ENCODE measurements at regions not wholly inside any gene's neighbourhood (a gene's known extent, or its start where the extent isn't known, plus 50 kb on each side); places are given as distances from the start of the nearest gene placed in this dataset.

DNA sequence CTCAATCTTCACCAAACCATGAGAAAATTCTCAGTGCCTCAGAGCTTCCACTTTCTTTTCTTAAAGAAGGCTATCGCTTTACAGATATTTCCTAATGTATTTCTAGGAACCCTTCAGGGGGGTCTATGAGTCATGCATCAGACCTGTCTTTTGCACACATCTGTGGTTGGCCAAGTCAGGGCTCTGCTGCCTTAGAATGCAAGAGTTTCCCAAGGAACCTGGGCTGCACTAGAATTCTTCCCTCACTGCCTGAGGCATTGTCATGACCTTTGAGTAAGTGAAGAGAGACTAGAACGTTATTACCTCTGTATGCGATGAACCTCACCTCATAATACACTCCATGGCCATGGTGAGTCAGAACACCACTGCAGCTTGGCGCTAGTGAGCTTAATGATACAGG, 365.0 kb upstream of the ID4 start:
- peaks cover 0 to 8% of the 10 kb centered on the region in 2 donors for H3K9me3 ChIP-seq (ENCODE audit: control insufficient read depth in 2 of 2, insufficient read depth in 1 of 2, low read length in 1 of 2)
- no peak overlapping the region for H3K27ac ChIP-seq (ENCODE audit: low read depth in 1 of 2, low read length in 1 of 2)
- 91% methylated on average over 4 of the region's 4 CpGs for WGBS

GRCh38 chr6:19472850-19473249, 364.3 kb upstream of the ID4 start:
- no peak for DNase-seq (ENCODE audit: low read depth in 6 of 9, low spot score in 9 of 9)
- Histone ChIP-seq H3K9me3 (ENCODE audit: control insufficient read depth in 2 of 2, insufficient read depth in 1 of 2, low read length in 1 of 2) (peaks cover 0 to 8% of the 10 kb centered on the region in 2 donors), H3K36me3 (ENCODE audit: control insufficient read depth in 2 of 2, insufficient read depth in 2 of 2, low read length in 1 of 2) (no peaks in the 10 kb centered on the region), H3K27me3 (ENCODE audit: control insufficient read depth in 2 of 2, insufficient read depth in 1 of 2, low read length in 1 of 2) (no peaks in the 10 kb centered on the region), H3K4me1 (ENCODE audit: control insufficient read depth in 2 of 2, insufficient read depth in 2 of 2, low read length in 2 of 2) (no peaks in the 10 kb centered on the region), H3K4me3 (ENCODE audit: low read length in 2 of 2) (no peak overlapping the region), H3K27ac (ENCODE audit: low read depth in 1 of 2, low read length in 1 of 2) (no peak overlapping the region)
- 59% methylated on average over 4 of the region's 4 CpGs for whole genome bisulfite sequencing

More for the DNA sequence above, 365.0 kb upstream of the ID4 start:
- Histone ChIP-seq H3K4me3 (ENCODE audit: low read length in 2 of 2) (no peak overlapping the region), H3K4me1 (ENCODE audit: control insufficient read depth in 2 of 2, insufficient read depth in 2 of 2, low read length in 2 of 2) (no peaks in the 10 kb centered on the region), H3K27me3 (ENCODE audit: control insufficient read depth in 2 of 2, insufficient read depth in 1 of 2, low read length in 1 of 2) (no peaks in the 10 kb centered on the region), H3K36me3 (ENCODE audit: control insufficient read depth in 2 of 2, insufficient read depth in 2 of 2, low read length in 1 of 2) (no peaks in the 10 kb centered on the region)
- no peak for DNase-seq (ENCODE audit: low read depth in 6 of 9, low spot score in 9 of 9)

DNA sequence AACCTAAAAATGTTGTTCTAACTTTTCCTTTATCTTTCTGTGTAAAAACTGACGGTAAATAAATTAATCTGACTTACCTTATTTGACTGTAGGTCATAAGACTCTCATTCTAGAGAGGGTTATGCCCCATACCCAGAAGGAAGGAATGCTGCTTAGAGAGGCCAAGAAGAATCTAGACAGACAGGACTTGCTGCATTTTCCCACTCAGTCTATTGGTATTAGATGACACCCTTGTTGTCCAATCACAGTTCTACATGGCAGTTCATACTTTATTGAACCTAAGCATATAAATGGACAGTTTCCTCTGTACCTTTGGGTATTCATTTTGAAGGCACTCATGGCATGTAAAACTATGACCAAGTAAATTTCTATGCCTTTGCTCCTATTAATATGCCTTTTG, 359.6 kb upstream of the ID4 start:
- 100% methylated on average over 1 of the region's 1 CpG for WGBS
- no peaks in the 10 kb centered on the region for H3K27me3 ChIP-seq (ENCODE audit: control insufficient read depth in 2 of 2, insufficient read depth in 1 of 2, low read length in 1 of 2)
- peaks cover 0 to 8% of the 10 kb centered on the region in 2 donors for H3K9me3 ChIP-seq (ENCODE audit: control insufficient read depth in 2 of 2, insufficient read depth in 1 of 2, low read length in 1 of 2)
- no peaks in the 10 kb centered on the region for H3K36me3 ChIP-seq (ENCODE audit: control insufficient read depth in 2 of 2, insufficient read depth in 2 of 2, low read length in 1 of 2)
- no peak overlapping the region for H3K4me3 ChIP-seq (ENCODE audit: low read length in 2 of 2)
- no peak for DNase-seq (ENCODE audit: low read depth in 6 of 9, low spot score in 9 of 9)
- no peak overlapping the region for H3K27ac ChIP-seq (ENCODE audit: low read depth in 1 of 2, low read length in 1 of 2)
- H3K4me1 ChIP-seq (ENCODE audit: control insufficient read depth in 2 of 2, insufficient read depth in 2 of 2, low read length in 2 of 2), result no peaks in the 10 kb centered on the region

DNA sequence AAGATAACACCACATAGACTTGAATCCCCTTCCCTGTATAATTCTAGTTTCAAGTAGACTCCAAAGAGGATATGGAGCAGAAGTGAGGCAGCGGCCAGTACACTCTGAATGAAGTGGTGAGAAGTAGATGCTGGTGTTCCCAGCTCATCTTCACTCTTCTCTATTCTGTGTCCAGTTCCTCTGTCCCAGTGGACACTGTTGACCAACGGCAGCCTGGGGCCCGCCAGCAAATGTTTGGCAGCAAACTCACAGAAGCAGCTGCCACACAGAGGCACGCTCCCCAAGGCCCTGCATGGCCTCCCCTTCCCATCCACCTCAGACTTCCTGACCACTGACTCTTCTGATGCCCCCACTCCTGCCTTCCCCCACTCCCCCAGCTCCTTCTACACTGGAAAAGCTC, 358.9 kb upstream of the ID4 start:
- H3K4me3 ChIP-seq (ENCODE audit: low read length in 2 of 2), result no peak overlapping the region
- peaks cover 0 to 8% of the 10 kb centered on the region in 2 donors for H3K9me3 ChIP-seq (ENCODE audit: control insufficient read depth in 2 of 2, insufficient read depth in 1 of 2, low read length in 1 of 2)
- H3K4me1 ChIP-seq (ENCODE audit: control insufficient read depth in 2 of 2, insufficient read depth in 2 of 2, low read length in 2 of 2), result no peaks in the 10 kb centered on the region
- H3K27me3 ChIP-seq (ENCODE audit: control insufficient read depth in 2 of 2, insufficient read depth in 1 of 2, low read length in 1 of 2), result no peaks in the 10 kb centered on the region
- 64% methylated on average over 4 of the region's 4 CpGs for WGBS
- no peaks in the 10 kb centered on the region for H3K36me3 ChIP-seq (ENCODE audit: control insufficient read depth in 2 of 2, insufficient read depth in 2 of 2, low read length in 1 of 2)
- DNase-seq (ENCODE audit: low read depth in 6 of 9, low spot score in 9 of 9), result no peak
- no peak overlapping the region for H3K27ac ChIP-seq (ENCODE audit: low read depth in 1 of 2, low read length in 1 of 2)

DNA sequence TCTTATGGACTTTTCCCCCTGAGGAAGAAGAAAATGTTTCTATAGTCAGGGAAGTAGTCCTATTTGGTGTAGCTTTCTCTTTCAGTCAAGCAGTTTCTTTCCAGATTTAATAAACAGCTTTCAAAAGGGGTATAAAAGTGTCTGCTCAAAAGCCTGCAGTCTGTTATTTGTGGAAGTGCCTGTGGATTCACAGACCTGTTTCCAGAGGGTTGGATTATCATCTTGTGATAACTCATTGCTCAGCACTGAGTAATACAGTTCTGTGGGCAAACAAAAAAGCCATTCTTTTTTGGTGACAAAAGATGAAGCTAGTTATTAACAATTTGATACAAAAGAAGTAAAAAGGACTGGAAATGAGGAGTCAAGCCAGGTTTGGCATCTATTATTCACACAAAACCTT, 358.2 kb upstream of the ID4 start:
- Histone ChIP-seq H3K9me3 (ENCODE audit: control insufficient read depth in 2 of 2, insufficient read depth in 1 of 2, low read length in 1 of 2) (peaks cover 0 to 8% of the 10 kb centered on the region in 2 donors), H3K27me3 (ENCODE audit: control insufficient read depth in 2 of 2, insufficient read depth in 1 of 2, low read length in 1 of 2) (no peaks in the 10 kb centered on the region), H3K27ac (ENCODE audit: low read depth in 1 of 2, low read length in 1 of 2) (no peak overlapping the region), H3K4me1 (ENCODE audit: control insufficient read depth in 2 of 2, insufficient read depth in 2 of 2, low read length in 2 of 2) (no peaks in the 10 kb centered on the region), H3K4me3 (ENCODE audit: low read length in 2 of 2) (no peak overlapping the region), H3K36me3 (ENCODE audit: control insufficient read depth in 2 of 2, insufficient read depth in 2 of 2, low read length in 1 of 2) (no peaks in the 10 kb centered on the region)
- no peak for DNase-seq (ENCODE audit: low read depth in 6 of 9, low spot score in 9 of 9)

DNA sequence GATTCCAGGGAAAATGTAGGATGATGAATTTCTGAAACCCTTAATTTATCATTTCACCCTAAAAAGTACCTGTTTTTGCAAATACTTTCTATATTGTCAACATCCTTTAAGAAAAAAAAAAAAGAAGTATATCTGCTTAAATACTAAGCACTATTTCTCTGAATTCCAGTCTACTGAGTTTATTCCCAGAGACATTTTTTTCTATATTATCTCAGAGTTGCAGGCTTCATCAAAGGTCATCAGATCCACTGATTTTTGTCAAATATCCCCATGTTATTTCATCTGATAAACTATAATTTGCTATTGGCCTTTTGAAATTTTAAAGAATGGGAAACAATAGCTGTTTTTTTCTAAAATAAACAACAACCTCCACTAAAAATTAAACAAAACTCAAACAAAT, 357.6 kb upstream of the ID4 start:
- no peak for DNase-seq (ENCODE audit: low read depth in 6 of 9, low spot score in 9 of 9)
- no peaks in the 10 kb centered on the region for H3K36me3 ChIP-seq (ENCODE audit: control insufficient read depth in 2 of 2, insufficient read depth in 2 of 2, low read length in 1 of 2)
- no peak overlapping the region for H3K27ac ChIP-seq (ENCODE audit: low read depth in 1 of 2, low read length in 1 of 2)
- no peaks in the 10 kb centered on the region for H3K4me1 ChIP-seq (ENCODE audit: control insufficient read depth in 2 of 2, insufficient read depth in 2 of 2, low read length in 2 of 2)
- no peaks in the 10 kb centered on the region for H3K27me3 ChIP-seq (ENCODE audit: control insufficient read depth in 2 of 2, insufficient read depth in 1 of 2, low read length in 1 of 2)
- H3K4me3 ChIP-seq (ENCODE audit: low read length in 2 of 2), result no peak overlapping the region
- peaks cover 0 to 8% of the 10 kb centered on the region in 2 donors for H3K9me3 ChIP-seq (ENCODE audit: control insufficient read depth in 2 of 2, insufficient read depth in 1 of 2, low read length in 1 of 2)

DNA sequence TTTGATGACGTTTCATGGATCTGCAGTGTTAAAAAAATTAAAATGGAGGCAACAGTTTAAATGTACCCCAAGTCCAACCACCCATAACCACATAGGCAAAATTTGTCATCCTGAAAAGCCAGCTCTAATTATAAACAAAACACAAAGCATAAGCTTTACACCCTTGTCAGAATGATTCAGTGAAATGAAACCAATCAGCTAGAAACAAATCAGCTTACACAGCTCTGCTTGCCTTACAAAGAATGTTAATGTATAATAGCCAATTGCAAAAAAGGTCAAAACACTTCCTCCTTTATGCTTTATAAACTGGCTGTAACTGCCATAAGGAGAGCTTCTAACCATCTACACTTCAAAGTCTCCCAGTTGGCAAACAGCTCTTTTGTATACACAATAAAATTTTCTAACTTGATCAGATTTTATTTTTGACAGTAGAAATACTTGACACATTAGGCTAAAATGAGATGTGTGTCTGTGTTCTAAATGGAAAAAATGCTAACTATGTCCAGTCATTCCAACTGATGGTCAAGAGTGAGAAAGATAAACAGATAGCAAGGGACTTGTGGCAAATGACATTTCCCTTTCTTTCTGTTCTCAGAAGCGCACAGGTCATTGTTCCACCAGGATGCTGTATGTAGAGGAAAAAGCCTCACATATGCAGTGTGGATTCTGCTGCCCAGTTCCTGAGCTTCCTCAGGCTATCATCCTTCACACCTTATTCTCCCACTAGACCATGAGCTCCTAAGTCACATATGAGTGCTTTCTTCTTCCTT, 344.3 kb upstream of the ID4 start:
- H3K27ac ChIP-seq (ENCODE audit: low read depth in 1 of 2, low read length in 1 of 2), result no peak overlapping the region
- no peaks in the 10 kb centered on the region for H3K27me3 ChIP-seq (ENCODE audit: control insufficient read depth in 2 of 2, insufficient read depth in 1 of 2, low read length in 1 of 2)
- WGBS, result 79% methylated on average over 2 of the region's 2 CpGs
- H3K36me3 ChIP-seq (ENCODE audit: control insufficient read depth in 2 of 2, insufficient read depth in 2 of 2, low read length in 1 of 2), result no peaks in the 10 kb centered on the region
- no peak for DNase-seq (ENCODE audit: low read depth in 6 of 9, low spot score in 9 of 9)
- H3K4me3 ChIP-seq (ENCODE audit: low read length in 2 of 2), result no peak overlapping the region
- peaks cover 0 to 3% of the 10 kb centered on the region in 2 donors for H3K9me3 ChIP-seq (ENCODE audit: control insufficient read depth in 2 of 2, insufficient read depth in 1 of 2, low read length in 1 of 2)
- no peaks in the 10 kb centered on the region for H3K4me1 ChIP-seq (ENCODE audit: control insufficient read depth in 2 of 2, insufficient read depth in 2 of 2, low read length in 2 of 2)

DNA sequence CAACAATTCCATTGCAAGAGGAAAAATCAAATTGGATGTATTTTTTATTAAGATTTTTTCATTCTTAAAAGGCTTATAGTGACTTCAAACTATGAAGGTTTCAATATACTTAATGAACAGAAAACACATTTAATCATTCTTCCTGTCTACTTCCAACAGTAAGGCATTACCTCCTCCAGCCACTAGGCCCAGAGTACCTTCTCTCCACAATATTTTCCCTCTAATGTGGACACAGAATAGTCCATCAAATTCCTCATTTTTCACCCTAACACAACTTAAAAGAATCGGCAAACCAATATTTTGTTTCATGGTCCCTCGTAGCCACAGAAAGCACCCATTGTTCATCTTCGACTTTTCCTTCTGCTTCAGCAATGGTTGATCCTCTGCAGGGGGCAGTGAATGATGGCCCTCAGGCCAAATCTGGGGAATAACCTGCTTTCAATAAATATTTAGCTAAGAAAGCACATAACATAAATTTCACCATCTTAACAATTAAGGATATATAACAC, 335.4 kb upstream of the ID4 start:
- Histone ChIP-seq H3K36me3 (ENCODE audit: control insufficient read depth in 2 of 2, insufficient read depth in 2 of 2, low read length in 1 of 2) (no peaks in the 10 kb centered on the region), H3K4me3 (ENCODE audit: low read length in 2 of 2) (no peak overlapping the region), H3K4me1 (ENCODE audit: control insufficient read depth in 2 of 2, insufficient read depth in 2 of 2, low read length in 2 of 2) (no peaks in the 10 kb centered on the region), H3K27me3 (ENCODE audit: control insufficient read depth in 2 of 2, insufficient read depth in 1 of 2, low read length in 1 of 2) (no peaks in the 10 kb centered on the region), H3K27ac (ENCODE audit: low read depth in 1 of 2, low read length in 1 of 2) (no peak overlapping the region), H3K9me3 (ENCODE audit: control insufficient read depth in 2 of 2, insufficient read depth in 1 of 2, low read length in 1 of 2) (no peaks in the 10 kb centered on the region)
- 95% methylated on average over 3 of the region's 3 CpGs for WGBS
- DNase-seq (ENCODE audit: low read depth in 6 of 9, low spot score in 9 of 9), result no peak

GRCh38 chr6:19502301-19502700, 334.9 kb upstream of the ID4 start:
- Histone ChIP-seq H3K36me3 (ENCODE audit: control insufficient read depth in 2 of 2, insufficient read depth in 2 of 2, low read length in 1 of 2) (no peaks in the 10 kb centered on the region), H3K4me3 (ENCODE audit: low read length in 2 of 2) (no peak overlapping the region), H3K4me1 (ENCODE audit: control insufficient read depth in 2 of 2, insufficient read depth in 2 of 2, low read length in 2 of 2) (no peaks in the 10 kb centered on the region), H3K9me3 (ENCODE audit: control insufficient read depth in 2 of 2, insufficient read depth in 1 of 2, low read length in 1 of 2) (no peaks in the 10 kb centered on the region), H3K27me3 (ENCODE audit: control insufficient read depth in 2 of 2, insufficient read depth in 1 of 2, low read length in 1 of 2) (no peaks in the 10 kb centered on the region), H3K27ac (ENCODE audit: low read depth in 1 of 2, low read length in 1 of 2) (no peak overlapping the region)
- WGBS, result 93% methylated on average over 2 of the region's 2 CpGs
- DNase-seq (ENCODE audit: low read depth in 6 of 9, low spot score in 9 of 9), result no peak

Measured in thymus (tissue), 11 donors.